Astrocyte (in vitro differentiated cells and primary cell): ENCODE measurements at regions not wholly inside any gene's neighbourhood (a gene's known extent, or its start where the extent isn't known, plus 50 kb on each side); places are given as distances from the start of the nearest gene placed in this dataset.

Source experiments
- DNase-seq: peaks from one replicate; pipeline ENCODE4 v3.0.0-alpha.2; 2010; ENCODE audit warnings: low read depth
- FAIRE-seq: peaks from 2 replicates; lab custom pipeline; 2011; peaks lifted over from hg19 to GRCh38; lab: Jason Lieb, UNC
- H2AFZ ChIP-seq: 2 replicates; pipeline ENCODE4 v1.6.0; 2012; ENCODE audit warnings: low read depth, low read length, inconsistent platforms
- H3K27ac ChIP-seq: 2 replicates; pipeline ENCODE4 v1.5.1; 2011; ENCODE audit warnings: low read depth, low read length, inconsistent platforms
- H3K27me3 ChIP-seq: 2 replicates; pipeline ENCODE4 v1.6.0; 2011; ENCODE audit warnings: low read length, inconsistent platforms; ENCODE audit not compliant: insufficient read depth
- H3K36me3 ChIP-seq: 2 replicates; pipeline ENCODE4 v1.5.1; 2011; ENCODE audit warnings: low read length, inconsistent platforms; ENCODE audit not compliant: insufficient read depth
- H3K4me1 ChIP-seq: 2 replicates; pipeline ENCODE4 v1.5.1; 2011; ENCODE audit warnings: low read length, inconsistent platforms; ENCODE audit not compliant: insufficient read depth
- H3K4me2 ChIP-seq: 2 replicates; pipeline ENCODE4 v1.6.0; 2012; ENCODE audit warnings: low read length, inconsistent platforms
- H3K4me3 ChIP-seq: 2 replicates; pipeline ENCODE4 v1.5.1; 2011; ENCODE audit warnings: low read depth, mild to moderate bottlenecking, low read length, inconsistent platforms; ENCODE audit not compliant: insufficient read depth
- H3K79me2 ChIP-seq: 2 replicates; pipeline ENCODE4 v1.6.0; 2012; ENCODE audit warnings: mild to moderate bottlenecking, low read length, inconsistent platforms; ENCODE audit not compliant: insufficient read depth
- H3K9ac ChIP-seq: 2 replicates; pipeline ENCODE4 v1.6.0; 2012; ENCODE audit warnings: mild to moderate bottlenecking, low read length, inconsistent platforms
- H3K9me3 ChIP-seq: 2 replicates; pipeline ENCODE4 v1.5.1; 2012; ENCODE audit warnings: low read depth, mild to moderate bottlenecking, low read length, inconsistent platforms; ENCODE audit not compliant: insufficient read depth
- H4K20me1 ChIP-seq: 2 replicates; pipeline ENCODE4 v1.6.0; 2012; ENCODE audit warnings: low read length, inconsistent platforms; ENCODE audit not compliant: insufficient read depth
- H3K27ac Mint-ChIP-seq: one replicate; pipeline ENCODE4 v1.8.0; 2021; ENCODE audit warnings: mild to moderate bottlenecking, mixed read lengths; ENCODE audit not compliant: unreplicated experiment
- H3K27me3 Mint-ChIP-seq: one replicate; pipeline ENCODE4 v1.8.0; 2021; ENCODE audit warnings: low read depth, mixed read lengths; ENCODE audit not compliant: unreplicated experiment
- H3K36me3 Mint-ChIP-seq: one replicate; pipeline ENCODE4 v1.8.0; 2021; ENCODE audit warnings: low read depth, mixed read lengths; ENCODE audit not compliant: unreplicated experiment
- H3K4me1 Mint-ChIP-seq: one replicate; pipeline ENCODE4 v1.8.0; 2021; ENCODE audit warnings: low read depth, mixed read lengths; ENCODE audit not compliant: unreplicated experiment
- H3K4me3 Mint-ChIP-seq: one replicate; pipeline ENCODE4 v1.8.0; 2021; ENCODE audit warnings: mild to moderate bottlenecking, moderate library complexity, mixed read lengths; ENCODE audit not compliant: unreplicated experiment
- H3K9me3 Mint-ChIP-seq: one replicate; pipeline ENCODE4 v1.8.0; 2021; ENCODE audit warnings: mild to moderate bottlenecking, mixed read lengths; ENCODE audit not compliant: unreplicated experiment
- CTCF ChIP-seq: IDR thresholded peaks from 2 replicates; pipeline ENCODE4 v1.5.1; 2011; ENCODE audit warnings: low read depth, mild to moderate bottlenecking, inconsistent platforms, low read length, moderate library complexity; ENCODE audit not compliant: insufficient read depth
- EZH2 ChIP-seq: IDR thresholded peaks from 2 replicates; pipeline ENCODE4 v1.6.1; 2012; ENCODE audit warnings: mild to moderate bottlenecking, low read length, inconsistent platforms; ENCODE audit not compliant: insufficient read depth

DNA sequence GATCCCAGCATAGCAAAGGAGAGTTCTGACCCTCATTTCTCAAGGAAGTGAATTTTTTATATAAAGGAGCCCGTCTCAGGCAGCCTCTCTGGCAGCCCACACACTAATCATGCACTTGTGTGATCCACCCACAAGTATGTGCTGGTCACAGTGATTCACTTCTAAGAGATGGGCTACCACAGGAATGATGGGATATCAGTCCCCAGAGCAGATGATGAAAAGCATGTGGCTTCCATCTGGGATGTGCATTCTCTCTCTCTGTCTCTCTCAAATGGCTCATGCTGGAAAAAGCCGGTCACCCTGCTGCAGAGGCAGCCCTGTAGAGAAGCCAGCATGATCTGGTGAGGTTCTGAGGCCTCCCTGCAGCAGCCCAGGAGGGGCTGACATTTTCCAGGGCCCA lies 74.2 kb upstream of the ADCY2 start:
- Histone ChIP-seq H3K9ac (peak overlapping the region; percentile 70), H2AFZ (peak overlapping the region; percentile 19), H4K20me1 (no peaks in the 10 kb centered on the region), H3K4me2 (peak overlapping the region; percentile 69), H3K36me3 (no peaks in the 10 kb centered on the region), H3K27me3 (no peaks in the 10 kb centered on the region), H3K79me2 (no peaks in the 10 kb centered on the region), H3K9me3 (no peaks in the 10 kb centered on the region), H3K27ac (peak overlapping the region; percentile 91), H3K4me3 (no peak overlapping the region), H3K4me1 (peaks cover 19% of the 10 kb centered on the region)
- no peaks in the 10 kb centered on the region for H3K27me3 Mint-ChIP-seq
- peak; percentile 80 for FAIRE-seq
- H3K27ac Mint-ChIP-seq, result peak overlapping the region; percentile 96
- peaks cover 27% of the 10 kb centered on the region for H3K4me1 Mint-ChIP-seq
- TF ChIP-seq EZH2 (no peak), CTCF (no peak)
- H3K36me3 Mint-ChIP-seq, result no peaks in the 10 kb centered on the region
- DNase-seq, result peak; percentile 100
- no peak overlapping the region for H3K4me3 Mint-ChIP-seq
- H3K9me3 Mint-ChIP-seq, result no peaks in the 10 kb centered on the region

GRCh38 chr5:7324919-7325318 lies 71.0 kb upstream of the ADCY2 start:
- DNase-seq, result no peak
- TF ChIP-seq CTCF (no peak), EZH2 (no peak)
- Histone ChIP-seq H3K4me3 (no peak overlapping the region), H3K9ac (no peak overlapping the region), H3K27ac (no peak overlapping the region), H3K27me3 (no peaks in the 10 kb centered on the region), H3K9me3 (no peaks in the 10 kb centered on the region), H3K4me2 (no peak overlapping the region), H3K36me3 (no peaks in the 10 kb centered on the region), H3K79me2 (no peaks in the 10 kb centered on the region), H4K20me1 (no peaks in the 10 kb centered on the region), H2AFZ (no peak overlapping the region), H3K4me1 (peaks cover 19% of the 10 kb centered on the region)
- no peak overlapping the region for H3K27ac Mint-ChIP-seq
- no peaks in the 10 kb centered on the region for H3K9me3 Mint-ChIP-seq
- no peaks in the 10 kb centered on the region for H3K27me3 Mint-ChIP-seq
- no peak for FAIRE-seq
- H3K4me3 Mint-ChIP-seq, result no peak overlapping the region
- H3K36me3 Mint-ChIP-seq, result no peaks in the 10 kb centered on the region
- H3K4me1 Mint-ChIP-seq, result peaks cover 27% of the 10 kb centered on the region

GRCh38 chr5:7325975-7326913 lies 69.7 kb upstream of the ADCY2 start:
- Histone ChIP-seq H3K4me1 (peaks cover 15% of the 10 kb centered on the region), H2AFZ (no peak overlapping the region), H3K36me3 (no peaks in the 10 kb centered on the region), H3K27me3 (no peaks in the 10 kb centered on the region), H3K9me3 (no peaks in the 10 kb centered on the region), H3K4me2 (no peak overlapping the region), H4K20me1 (no peaks in the 10 kb centered on the region), H3K27ac (no peak overlapping the region), H3K4me3 (no peak overlapping the region), H3K79me2 (no peaks in the 10 kb centered on the region), H3K9ac (no peak overlapping the region)
- FAIRE-seq, result no peak
- DNase-seq, result no peak
- no peaks in the 10 kb centered on the region for H3K9me3 Mint-ChIP-seq
- H3K36me3 Mint-ChIP-seq, result no peaks in the 10 kb centered on the region
- H3K27ac Mint-ChIP-seq, result no peak overlapping the region
- H3K4me3 Mint-ChIP-seq, result no peak overlapping the region
- no peaks in the 10 kb centered on the region for H3K27me3 Mint-ChIP-seq
- TF ChIP-seq CTCF, result no peak
- TF ChIP-seq EZH2, result no peak
- H3K4me1 Mint-ChIP-seq, result peaks cover 27% of the 10 kb centered on the region
